A549 (cell line): ENCODE measurements at regions not wholly inside any gene's neighbourhood (a gene's known extent, or its start where the extent isn't known, plus 50 kb on each side); places are given as distances from the start of the nearest gene placed in this dataset.
A peak's percentile ranks its signal among the peaks of the same experiment; 100 is the strongest.

ENCODE experiments used
- EHMT2 ChIP-seq: fragments of 200-600 bp; sonication (generic); IDR thresholded peaks from 2 replicates; pipeline ENCODE4 v1.6.1; 2016; ENCODE audit warnings: antibody characterized with exemption, low read depth, mild to moderate bottlenecking, moderate library complexity
- KDM1A ChIP-seq: fragments of 200-600 bp; sonication (generic); IDR thresholded peaks from 2 replicates; pipeline ENCODE4 v1.6.1; 2016; ENCODE audit warnings: low read depth, mild to moderate bottlenecking
- MAFK ChIP-seq: fragments of 450-650 bp; IDR thresholded peaks from 2 replicates; pipeline ENCODE4 v1.6.1; 2014; ENCODE audit not compliant: partially characterized antibody
- MAZ ChIP-seq: fragments of 150-350 bp; IDR thresholded peaks from 2 replicates; pipeline ENCODE4 v1.6.1; 2014; ENCODE audit warnings: antibody characterized with exemption, low read depth, low read length, borderline replicate concordance
- POLR2A ChIP-seq: IDR thresholded peaks from 2 replicates; pipeline ENCODE4 v1.6.1; 2012; ENCODE audit warnings: mild to moderate bottlenecking, low read length
- RAD21 ChIP-seq, 2 experiments: fragments of >200 bp in 1 of 2; sonication (Bioruptor Twin) in 1 of 2; formaldehyde crosslinking in 1 of 2; IDR thresholded peaks in 1 of 2; conservative IDR thresholded peaks in 1 of 2; 2 replicates in 1 of 2; 3 replicates in 1 of 2; pipeline ENCODE4 v1.6.1; 2012 to 2018; ENCODE audit warnings: inconsistent platforms in 1 of 2
- RCOR1 ChIP-seq: fragments of 150-350 bp; IDR thresholded peaks from 2 replicates; pipeline ENCODE4 v1.6.1; 2014; ENCODE audit warnings: antibody characterized with exemption, low read length, low read depth
- RNF2 ChIP-seq: fragments of 200-600 bp; sonication (generic); IDR thresholded peaks from 2 replicates; pipeline ENCODE4 v1.6.1; 2016; ENCODE audit warnings: low read depth, mild to moderate bottlenecking, antibody characterized with exemption, moderate library complexity, borderline replicate concordance
- TF ChIP-seq, protein P1 (sequence below): fragments of 250-450 bp; sonication (Bioruptor Pico); IDR thresholded peaks from 2 replicates; pipeline ENCODE4 v1.5.0; 2021; ENCODE audit warnings: mild to moderate bottlenecking, moderate library complexity, borderline replicate concordance
- TF ChIP-seq, protein P2 (sequence below): fragments of >200 bp; sonication (Bioruptor Twin); formaldehyde crosslinking; IDR thresholded peaks from 3 replicates; pipeline ENCODE4 v1.5.1; 2016
- TF ChIP-seq, protein P3 (sequence below): fragments of >200 bp; sonication (Bioruptor Twin); formaldehyde crosslinking; IDR thresholded peaks from 2 replicates; pipeline ENCODE4 v1.6.1; 2016
- TF ChIP-seq, protein P4 (sequence below): fragments of 200-600 bp; sonication (generic); IDR thresholded peaks from 2 replicates; pipeline ENCODE4 v1.6.1; 2016; ENCODE audit warnings: antibody characterized with exemption, mild to moderate bottlenecking, moderate library complexity

DNA sequence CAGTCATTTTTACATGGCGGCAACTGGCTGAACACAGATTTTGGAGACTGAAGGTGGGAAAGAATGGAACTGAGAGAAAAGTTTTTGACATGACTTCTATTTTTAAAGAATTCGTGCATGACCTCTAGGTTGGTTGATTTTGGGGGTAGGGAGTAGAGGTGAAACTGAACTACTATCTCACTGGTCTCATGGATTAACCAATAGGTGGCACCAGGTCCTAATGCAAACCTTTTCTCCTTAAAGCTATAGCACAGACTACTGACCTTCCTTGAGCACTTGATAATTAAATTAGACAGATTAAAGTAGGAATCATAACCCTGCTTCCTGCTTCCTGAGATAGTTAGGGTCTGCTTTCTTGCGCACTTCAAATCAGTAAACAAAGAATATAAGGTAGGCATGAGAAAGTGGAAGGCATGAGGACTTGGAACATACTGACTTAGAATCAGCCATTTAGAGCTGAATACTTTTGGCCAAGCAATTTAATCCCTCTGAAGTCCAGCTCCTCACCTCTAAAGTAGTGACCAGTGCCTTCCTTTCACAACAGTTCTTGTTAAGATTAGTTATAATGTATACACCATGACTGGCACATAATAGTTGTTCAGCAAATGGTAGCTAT is 206.0 kb downstream of the CENPF start:
- no peak for TF ChIP-seq POLR2A
- TF ChIP-seq MAZ, result no peak
- no peak for TF ChIP-seq RCOR1
- no peak for TF ChIP-seq RNF2
- TF ChIP-seq, protein P1, sequence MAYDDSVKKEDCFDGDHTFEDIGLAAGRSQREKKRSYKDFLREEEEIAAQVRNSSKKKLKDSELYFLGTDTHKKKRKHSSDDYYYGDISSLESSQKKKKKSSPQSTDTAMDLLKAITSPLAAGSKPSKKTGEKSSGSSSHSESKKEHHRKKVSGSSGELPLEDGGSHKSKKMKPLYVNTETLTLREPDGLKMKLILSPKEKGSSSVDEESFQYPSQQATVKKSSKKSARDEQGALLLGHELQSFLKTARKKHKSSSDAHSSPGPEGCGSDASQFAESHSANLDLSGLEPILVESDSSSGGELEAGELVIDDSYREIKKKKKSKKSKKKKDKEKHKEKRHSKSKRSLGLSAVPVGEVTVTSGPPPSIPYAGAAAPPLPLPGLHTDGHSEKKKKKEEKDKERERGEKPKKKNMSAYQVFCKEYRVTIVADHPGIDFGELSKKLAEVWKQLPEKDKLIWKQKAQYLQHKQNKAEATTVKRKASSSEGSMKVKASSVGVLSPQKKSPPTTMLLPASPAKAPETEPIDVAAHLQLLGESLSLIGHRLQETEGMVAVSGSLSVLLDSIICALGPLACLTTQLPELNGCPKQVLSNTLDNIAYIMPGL (CRISPR knock-in tag), result no peak
- TF ChIP-seq, protein P2, sequence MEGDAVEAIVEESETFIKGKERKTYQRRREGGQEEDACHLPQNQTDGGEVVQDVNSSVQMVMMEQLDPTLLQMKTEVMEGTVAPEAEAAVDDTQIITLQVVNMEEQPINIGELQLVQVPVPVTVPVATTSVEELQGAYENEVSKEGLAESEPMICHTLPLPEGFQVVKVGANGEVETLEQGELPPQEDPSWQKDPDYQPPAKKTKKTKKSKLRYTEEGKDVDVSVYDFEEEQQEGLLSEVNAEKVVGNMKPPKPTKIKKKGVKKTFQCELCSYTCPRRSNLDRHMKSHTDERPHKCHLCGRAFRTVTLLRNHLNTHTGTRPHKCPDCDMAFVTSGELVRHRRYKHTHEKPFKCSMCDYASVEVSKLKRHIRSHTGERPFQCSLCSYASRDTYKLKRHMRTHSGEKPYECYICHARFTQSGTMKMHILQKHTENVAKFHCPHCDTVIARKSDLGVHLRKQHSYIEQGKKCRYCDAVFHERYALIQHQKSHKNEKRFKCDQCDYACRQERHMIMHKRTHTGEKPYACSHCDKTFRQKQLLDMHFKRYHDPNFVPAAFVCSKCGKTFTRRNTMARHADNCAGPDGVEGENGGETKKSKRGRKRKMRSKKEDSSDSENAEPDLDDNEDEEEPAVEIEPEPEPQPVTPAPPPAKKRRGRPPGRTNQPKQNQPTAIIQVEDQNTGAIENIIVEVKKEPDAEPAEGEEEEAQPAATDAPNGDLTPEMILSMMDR, result peak; percentile 43
- TF ChIP-seq MAFK, result no peak
- TF ChIP-seq, protein P3, sequence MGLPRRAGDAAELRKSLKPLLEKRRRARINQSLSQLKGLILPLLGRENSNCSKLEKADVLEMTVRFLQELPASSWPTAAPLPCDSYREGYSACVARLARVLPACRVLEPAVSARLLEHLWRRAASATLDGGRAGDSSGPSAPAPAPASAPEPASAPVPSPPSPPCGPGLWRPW, result no peak
- TF ChIP-seq KDM1A, result no peak
- TF ChIP-seq, protein P4, sequence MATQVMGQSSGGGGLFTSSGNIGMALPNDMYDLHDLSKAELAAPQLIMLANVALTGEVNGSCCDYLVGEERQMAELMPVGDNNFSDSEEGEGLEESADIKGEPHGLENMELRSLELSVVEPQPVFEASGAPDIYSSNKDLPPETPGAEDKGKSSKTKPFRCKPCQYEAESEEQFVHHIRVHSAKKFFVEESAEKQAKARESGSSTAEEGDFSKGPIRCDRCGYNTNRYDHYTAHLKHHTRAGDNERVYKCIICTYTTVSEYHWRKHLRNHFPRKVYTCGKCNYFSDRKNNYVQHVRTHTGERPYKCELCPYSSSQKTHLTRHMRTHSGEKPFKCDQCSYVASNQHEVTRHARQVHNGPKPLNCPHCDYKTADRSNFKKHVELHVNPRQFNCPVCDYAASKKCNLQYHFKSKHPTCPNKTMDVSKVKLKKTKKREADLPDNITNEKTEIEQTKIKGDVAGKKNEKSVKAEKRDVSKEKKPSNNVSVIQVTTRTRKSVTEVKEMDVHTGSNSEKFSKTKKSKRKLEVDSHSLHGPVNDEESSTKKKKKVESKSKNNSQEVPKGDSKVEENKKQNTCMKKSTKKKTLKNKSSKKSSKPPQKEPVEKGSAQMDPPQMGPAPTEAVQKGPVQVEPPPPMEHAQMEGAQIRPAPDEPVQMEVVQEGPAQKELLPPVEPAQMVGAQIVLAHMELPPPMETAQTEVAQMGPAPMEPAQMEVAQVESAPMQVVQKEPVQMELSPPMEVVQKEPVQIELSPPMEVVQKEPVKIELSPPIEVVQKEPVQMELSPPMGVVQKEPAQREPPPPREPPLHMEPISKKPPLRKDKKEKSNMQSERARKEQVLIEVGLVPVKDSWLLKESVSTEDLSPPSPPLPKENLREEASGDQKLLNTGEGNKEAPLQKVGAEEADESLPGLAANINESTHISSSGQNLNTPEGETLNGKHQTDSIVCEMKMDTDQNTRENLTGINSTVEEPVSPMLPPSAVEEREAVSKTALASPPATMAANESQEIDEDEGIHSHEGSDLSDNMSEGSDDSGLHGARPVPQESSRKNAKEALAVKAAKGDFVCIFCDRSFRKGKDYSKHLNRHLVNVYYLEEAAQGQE, result no peak
- TF ChIP-seq EHMT2, result no peak
- peak; percentile 57 to 75 for TF ChIP-seq RAD21 (conservative IDR thresholded peaks at IDR 0.05 in 1 of 2, IDR thresholded peaks at IDR 0.05 in 1 of 2)
